HepG2 (cell line): ENCODE measurements at regions not wholly inside any gene's neighbourhood (a gene's known extent, or its start where the extent isn't known, plus 50 kb on each side); places are given as distances from the start of the nearest gene placed in this dataset.

Experiments
- ATAC-seq: fragments of 200-7000 bp; cut with Tn5 transposase; 3 replicates; pipeline ENCODE4 v1.9.1; 2020; ENCODE audit warnings: mild to moderate bottlenecking, moderate library complexity
- BruUV-seq: library from RNA; stranded (reverse); fragments of 400-500 nt; replicated peaks from 2 replicates; lab custom pipeline; 2021; lab: Mats Ljungman, UMichigan
- CTCF ChIA-PET: fragments of 300-600 bp; formaldehyde crosslinking; extraction: SDS; loops from one replicate; lab custom pipeline; 2021; ENCODE audit warnings: low total read pairs, inconsistent platforms, low intra/inter-chr PET ratio; lab: Yijun Ruan, JAX
- POLR2A ChIA-PET: fragments of 350-600 bp; sonication (Branson Sonifier 250); formaldehyde crosslinking; loops from one replicate; lab custom pipeline; 2020; ENCODE audit warnings: antibody characterized with exemption, inconsistent platforms; lab: Yijun Ruan, JAX
- DNase-seq: peaks from one replicate; pipeline ENCODE4 v3.0.0-alpha.2; 2015; ENCODE audit warnings: low spot score
- FAIRE-seq: peaks from 3 replicates; lab custom pipeline; 2011; peaks lifted over from hg19 to GRCh38; lab: Jason Lieb, UNC
- H2AFZ ChIP-seq: one replicate; pipeline ENCODE4 v1.6.1; 2011; ENCODE audit warnings: low read length, inconsistent platforms
- H3K27ac ChIP-seq: fragments of 300-600 bp; 3 replicates; pipeline ENCODE4 v1.8.0; 2011; ENCODE audit warnings: mixed run types, mild to moderate bottlenecking, mixed read lengths, low read length, inconsistent platforms; ENCODE audit not compliant: insufficient read depth; ENCODE audit errors: extremely low read length
- H3K27me3 ChIP-seq, 2 experiments: fragments of 200-600 bp in 1 of 2; 2 replicates in 1 of 2; 3 replicates in 1 of 2; pipeline versions ENCODE4 v1.6.0 to v1.8.0; 2011; ENCODE audit warnings: low read length in 2 of 2, mild to moderate bottlenecking in 2 of 2, moderate library complexity in 2 of 2, inconsistent platforms in 1 of 2; ENCODE audit not compliant: insufficient read depth in 2 of 2, control insufficient read depth in 1 of 2
- H3K36me3 ChIP-seq, 2 experiments: fragments of 200-600 bp in 1 of 2; replicated peaks in 1 of 2; 2 replicates in 1 of 2; 3 replicates in 1 of 2; pipeline versions ENCODE4 v1.5.1 to v1.8.0; 2011; ENCODE audit warnings: low read length in 2 of 2, inconsistent platforms in 1 of 2; ENCODE audit not compliant: insufficient read depth in 2 of 2, control insufficient read depth in 1 of 2
- H3K4me1 ChIP-seq: 2 replicates; pipeline ENCODE4 v1.5.1; 2012; ENCODE audit warnings: low read length, inconsistent platforms; ENCODE audit not compliant: insufficient read depth
- H3K4me2 ChIP-seq: 2 replicates; pipeline ENCODE4 v1.6.0; 2011; ENCODE audit warnings: low read depth, low read length, inconsistent platforms
- H3K4me3 ChIP-seq, 3 experiments: fragments of 200-600 bp in 1 of 3; sonication (generic), shearing (Covaris generic) in 1 of 3; replicated peaks in 1 of 3; 2 replicates each; pipeline ENCODE4 v1.5.1; 2011 to 2016; ENCODE audit warnings: low read length in 3 of 3, inconsistent platforms in 2 of 3, low read depth in 2 of 3, mild to moderate bottlenecking in 2 of 3, control low read depth in 1 of 3, mixed read lengths in 1 of 3; ENCODE audit not compliant: insufficient read depth in 1 of 3
- H3K79me2 ChIP-seq: one replicate; pipeline ENCODE4 v1.6.1; 2011; ENCODE audit warnings: low read length, inconsistent platforms; ENCODE audit not compliant: insufficient read depth
- H3K9ac ChIP-seq: 2 replicates; pipeline ENCODE4 v1.6.0; 2011; ENCODE audit warnings: mild to moderate bottlenecking, low read depth, low read length, inconsistent platforms; ENCODE audit not compliant: insufficient read depth
- H3K9me3 ChIP-seq: 2 replicates; pipeline ENCODE4 v1.5.1; 2012; ENCODE audit warnings: mild to moderate bottlenecking, low read length
- H4K20me1 ChIP-seq: 2 replicates; pipeline ENCODE4 v1.6.0; 2011; ENCODE audit warnings: inconsistent platforms, mild to moderate bottlenecking, low read length, moderate library complexity; ENCODE audit not compliant: insufficient read depth
- BRCA1 ChIP-seq: sonication (generic); formaldehyde crosslinking; IDR thresholded peaks from 2 replicates; pipeline ENCODE4 v1.4.0; 2020; ENCODE audit warnings: missing genetic modification reagents
- CBX1 ChIP-seq: IDR thresholded peaks from one replicate; pipeline ENCODE4 v1.6.1; 2016; ENCODE audit warnings: antibody characterized with exemption, low read depth
- FOSL2 ChIP-seq: sonication (generic); formaldehyde crosslinking; IDR thresholded peaks from 2 replicates; pipeline ENCODE4 v1.4.0; 2020; ENCODE audit warnings: missing genetic modification reagents
- KDM4B ChIP-seq: sonication (generic); formaldehyde crosslinking; IDR thresholded peaks from 2 replicates; pipeline ENCODE4 v1.4.0; 2020; ENCODE audit warnings: missing genetic modification reagents
- MAFF ChIP-seq: IDR thresholded peaks from 2 replicates; pipeline ENCODE4 v1.6.1; 2011; ENCODE audit warnings: low read depth, low read length, improper control_type of control experiment
- SETDB1 ChIP-seq: sonication (generic); formaldehyde crosslinking; IDR thresholded peaks from 2 replicates; pipeline ENCODE4 v1.5.1; 2020; ENCODE audit warnings: missing genetic modification reagents, mild to moderate bottlenecking, borderline replicate concordance
- ZNF3 ChIP-seq: IDR thresholded peaks from 2 replicates; pipeline ENCODE4 v1.7.0; 2017; ENCODE audit warnings: inconsistent platforms
- WGBS: methylation state at CpG from one replicate; pipeline ENCODE4 v1.1.6; 2017; ENCODE audit warnings: low lambda C conversion rate; 5-methylcytosine and 5-hydroxymethylcytosine counted together
- in situ Hi-C: cut with HindIII; loops from 2 replicates; pipeline ENCODE4 v1.10.0; 2017; ENCODE audit warnings: low pct_unique_long_range_greater_than_20kb; ENCODE audit not compliant: extremely low pct_ligation_motif_present
- intact Hi-C: fragments of 100-400 bp; cut with micrococcal nuclease; formaldehyde crosslinking; loops from one replicate; pipeline ENCODE4 v1.10.0; 2022; ENCODE audit not compliant: unreplicated experiment

DNA sequence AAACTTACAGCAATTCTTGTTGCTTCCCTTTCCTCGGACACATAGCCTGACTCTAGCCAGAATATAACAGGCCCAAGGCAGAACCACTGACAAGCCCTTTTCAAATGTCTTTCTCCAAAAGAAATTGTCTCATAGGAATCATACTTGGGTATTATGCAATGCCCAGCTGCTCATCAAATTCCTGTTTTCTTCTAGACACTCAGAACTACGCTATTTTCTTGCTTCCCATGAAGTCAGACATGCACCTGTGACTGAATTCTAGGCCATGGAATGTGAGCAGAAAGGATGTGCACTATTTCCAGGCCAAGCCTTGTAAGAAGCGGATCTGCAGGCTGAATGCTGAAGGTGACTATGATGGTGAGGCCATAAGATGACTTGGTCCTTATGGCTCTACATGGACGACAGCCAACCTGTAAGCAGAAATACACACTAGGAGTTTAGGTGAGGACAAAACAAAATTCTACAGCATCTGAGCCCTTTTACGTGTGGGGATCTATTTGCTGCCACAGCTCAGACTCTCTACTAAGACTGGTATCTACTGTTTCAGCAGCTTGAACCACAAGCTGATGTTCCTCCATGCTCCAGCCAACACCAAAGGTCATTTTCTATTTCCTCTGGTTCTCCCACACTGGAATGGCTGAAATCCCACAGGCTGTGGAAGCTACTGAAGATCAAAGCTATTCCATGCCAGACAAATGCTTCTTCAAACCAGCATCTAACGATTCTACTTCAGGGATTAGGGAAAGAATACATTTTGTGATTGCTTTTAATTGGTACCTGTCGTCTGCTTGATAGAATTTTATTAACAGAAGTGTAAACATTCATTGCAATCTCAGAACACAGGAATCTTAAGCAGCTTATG lies 378.7 kb downstream of the RBM43 start (continued):
- TF ChIP-seq SETDB1 (CRISPR knock-in tag) (no peak), MAFF (no peak), CBX1 (no peak)

DNA sequence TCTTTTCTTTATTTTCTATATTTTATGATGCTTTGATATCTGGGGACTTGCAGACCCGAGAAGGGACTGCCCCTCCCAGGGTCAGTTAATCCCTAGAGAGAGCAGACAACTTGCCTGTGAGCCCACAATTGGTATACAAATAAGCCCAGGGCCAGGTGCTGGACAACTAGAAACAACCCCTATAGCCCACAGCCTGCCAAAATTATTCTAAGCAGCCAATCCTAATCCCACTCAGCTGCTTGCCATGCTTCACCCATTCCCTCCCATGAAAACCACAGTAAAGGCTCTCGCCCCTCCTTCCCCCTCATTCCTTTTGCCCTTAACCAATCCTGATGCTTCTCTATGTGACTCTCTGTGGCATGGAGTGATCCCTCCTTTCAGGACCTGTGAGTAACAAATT lies 380.7 kb downstream of the RBM43 start:
- H4K20me1 ChIP-seq = no peaks in the 10 kb centered on the region
- WGBS = 0% methylated on average over 2 of the region's 2 CpGs
- ATAC-seq = no peak
- no peak overlapping the region for H3K4me3 ChIP-seq
- no peaks in the 10 kb centered on the region for H3K27me3 ChIP-seq
- TF ChIP-seq ZNF3 (CRISPR knock-in tag) (no peak), BRCA1 (CRISPR knock-in tag) (no peak)
- FAIRE-seq = no peak
- no peak overlapping the region for H3K9ac ChIP-seq
- intact Hi-C loops (no loop called here), in situ Hi-C loops (no loop called here)
- no TSS peak for BruUV-seq
- H3K4me1 ChIP-seq = no peaks in the 10 kb centered on the region
- POLR2A ChIA-PET = no interaction called here
- H3K36me3 ChIP-seq = no peaks in the 10 kb centered on the region
- H3K79me2 ChIP-seq = no peaks in the 10 kb centered on the region
- H3K27ac ChIP-seq = no peak overlapping the region
- H2AFZ ChIP-seq = no peak overlapping the region
- no peak overlapping the region for H3K4me2 ChIP-seq
- H3K9me3 ChIP-seq = 0 out of 2 replicates have a peak, but pooled peaks cover 5% of the 10 kb centered on the region
- CTCF ChIA-PET = no interaction called here
- no peak for DNase-seq

DNA sequence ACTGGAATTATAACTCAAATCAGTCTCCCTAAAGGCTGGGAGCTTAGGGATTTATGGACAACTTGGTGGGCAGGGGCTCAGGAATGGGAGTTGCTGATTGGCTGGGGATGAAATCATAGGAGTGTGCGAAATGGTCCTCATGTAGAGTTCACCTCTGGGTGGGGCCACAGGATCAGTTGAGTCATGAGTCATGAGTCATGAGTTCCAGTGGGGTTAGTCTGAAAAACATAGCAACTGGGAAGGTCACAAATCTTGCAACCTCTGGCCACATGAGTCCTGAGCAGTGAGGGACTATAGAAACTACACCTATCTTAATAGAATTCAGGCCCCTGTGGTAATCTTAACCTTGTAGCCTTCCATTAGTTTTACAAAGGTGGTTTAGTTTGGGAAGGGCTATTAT lies 383.3 kb downstream of the RBM43 start:
- H4K20me1 ChIP-seq = no peaks in the 10 kb centered on the region
- no peak overlapping the region for H3K4me2 ChIP-seq
- ChIA-PET POLR2A (no interaction called here), CTCF (no interaction called here)
- no peak overlapping the region for H3K9ac ChIP-seq
- H3K27ac ChIP-seq = no peak overlapping the region
- no TSS peak for BruUV-seq
- H3K27me3 ChIP-seq = no peaks in the 10 kb centered on the region
- in situ Hi-C loops (no loop called here), intact Hi-C loops (no loop called here)
- H3K4me1 ChIP-seq = no peaks in the 10 kb centered on the region
- no peak overlapping the region for H3K4me3 ChIP-seq
- DNase-seq (peak; percentile 13), ATAC-seq (no peak; the same call in 2 of the 3 replicates), FAIRE-seq (no peak)
- WGBS = 41% methylated on average over 1 of the region's 1 CpG
- no peak overlapping the region for H2AFZ ChIP-seq
- 0 out of 2 replicates have a peak, but pooled peaks cover 5% of the 10 kb centered on the region for H3K9me3 ChIP-seq
- H3K79me2 ChIP-seq = no peaks in the 10 kb centered on the region
- no peak for TF ChIP-seq KDM4B (CRISPR knock-in tag)
- TF ChIP-seq FOSL2 (CRISPR knock-in tag) = peak; percentile 39; the same call in 1 of the 2 replicates
- no peaks in the 10 kb centered on the region for H3K36me3 ChIP-seq
